Amygdala (tissue), 56 donors: ENCODE measurements at regions not wholly inside any gene's neighbourhood (a gene's known extent, or its start where the extent isn't known, plus 50 kb on each side); places are given as distances from the start of the nearest gene placed in this dataset.
"Not testable (repeated sequence)": the region's sequence is repeated elsewhere in the genome, so short reads cannot be mapped to it uniquely, and the experiment has no call there.

Experiments
- DNase-seq, 56 donors: peaks; one replicate each; lab custom pipeline; 2025; lab: John Stamatoyannopoulos, UW

GRCh38 chr4:99763635-99764101 lies 53.0 kb upstream of the DAPP1 start:
- DNase-seq, result peak in 5 of 56 donors; percentile 2 to 25 (median 4)

DNA sequence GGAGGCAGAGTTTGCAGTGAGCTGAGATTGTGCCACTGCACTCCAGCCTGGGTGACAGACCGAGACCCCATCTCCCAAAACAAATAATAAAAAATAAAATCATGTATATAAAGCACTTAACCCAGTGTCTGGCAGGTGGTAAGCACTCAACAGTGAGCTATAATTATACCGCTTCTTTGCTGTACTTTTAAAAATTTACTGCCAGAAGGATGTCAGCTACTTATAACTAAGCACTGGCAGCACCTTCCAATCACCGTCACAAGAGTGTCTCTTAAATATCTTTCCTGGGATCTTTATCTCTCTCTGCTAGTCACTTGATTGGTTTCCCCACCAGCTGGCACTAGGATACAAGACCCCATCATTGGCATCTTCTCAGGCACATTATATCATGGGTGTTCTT lies 53.9 kb upstream of the DAPP1 start:
- no peak for DNase-seq

GRCh38 chr4:99759988-99760387 lies 56.6 kb upstream of the DAPP1 start:
- no peak for DNase-seq

DNA sequence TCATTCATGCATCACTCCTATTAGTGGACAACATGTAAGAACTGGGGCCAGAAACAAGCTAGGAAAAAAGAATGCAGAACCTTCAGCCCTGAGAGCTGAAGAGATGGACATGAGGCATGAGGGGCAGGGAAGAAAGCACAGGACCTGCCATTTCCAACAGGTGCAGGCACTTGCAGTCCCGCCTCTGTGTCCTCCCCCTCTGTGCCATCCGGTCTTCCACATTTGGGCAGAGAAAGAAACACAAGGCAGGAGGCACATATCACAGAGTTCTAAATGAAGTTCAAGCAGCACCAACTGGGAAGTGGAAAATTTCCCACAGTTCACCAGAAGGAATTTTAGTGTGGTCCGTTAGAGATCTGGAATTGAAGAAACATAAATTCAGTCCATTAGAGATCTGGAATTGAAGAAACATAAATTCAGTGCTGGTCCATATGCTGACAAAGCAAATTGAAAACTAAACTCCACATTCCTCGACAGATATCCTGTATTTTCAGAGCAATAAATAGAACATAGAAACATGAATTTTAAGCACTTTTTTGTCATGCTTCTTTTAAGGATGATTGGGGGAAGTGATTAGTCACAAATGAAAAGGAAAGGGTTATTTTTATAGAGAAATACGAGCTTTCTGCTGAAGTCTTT lies 57.2 kb upstream of the DAPP1 start:
- no peak for DNase-seq

DNA sequence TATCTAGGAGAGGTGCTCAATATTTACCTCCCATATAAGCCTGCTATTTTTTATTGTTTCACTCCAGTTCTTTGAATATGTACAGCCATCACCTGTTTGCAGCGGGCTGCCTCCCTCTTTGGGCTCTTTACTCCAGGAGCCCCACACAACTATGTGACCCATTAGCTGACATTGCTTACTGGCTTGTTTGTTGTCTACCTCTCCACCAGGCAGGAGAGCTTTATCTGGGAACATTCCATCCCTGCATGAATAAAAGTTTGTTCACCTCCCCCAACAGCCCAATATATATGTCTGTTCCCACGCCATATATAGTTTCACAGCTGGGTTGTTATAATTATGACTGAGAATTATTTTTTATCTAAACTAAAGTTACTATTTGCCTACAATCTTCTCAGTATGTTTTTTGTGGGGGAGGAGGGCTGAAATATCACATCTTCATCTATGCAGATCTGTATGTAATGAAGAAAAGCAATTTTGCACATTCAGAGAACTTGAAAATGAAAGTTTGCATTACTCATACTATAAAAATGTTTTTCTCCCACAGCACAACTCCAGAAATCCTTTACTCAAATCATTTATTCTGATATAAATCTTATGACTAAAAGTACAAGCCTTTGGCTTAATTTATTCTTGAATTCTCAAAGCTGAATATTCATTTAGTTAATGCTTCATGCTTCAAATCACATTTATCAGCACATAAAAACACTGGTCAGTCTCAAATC lies 61.2 kb upstream of the DAPP1 start:
- peak in 1 of 56 donors; percentile 7 for DNase-seq

- no peak for DNase-seq
Measured at GRCh38 chr4:99754756-99755155, 61.9 kb upstream of the DAPP1 start.

DNA sequence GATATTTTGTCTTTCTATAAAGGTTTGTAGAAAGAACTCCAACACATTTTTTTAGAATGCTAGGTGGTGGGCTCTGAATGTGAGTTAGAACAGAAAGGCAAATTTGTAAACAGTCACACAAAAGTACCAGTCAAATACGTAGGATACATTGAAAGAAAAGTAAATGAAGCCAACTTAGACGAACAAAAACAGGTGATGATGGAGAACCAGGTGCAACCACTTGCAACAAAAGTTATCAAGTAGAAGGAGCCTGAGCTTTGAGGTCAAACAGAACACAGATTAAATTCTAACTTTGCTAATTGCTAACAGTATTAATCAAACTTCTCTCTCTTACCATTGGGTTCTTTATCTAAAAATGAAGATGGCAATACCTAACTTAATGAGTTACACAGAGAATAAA lies 62.7 kb upstream of the DAPP1 start:
- no peak for DNase-seq

- no peak for DNase-seq
Measured at GRCh38 chr4:99749445-99750391, 66.9 kb upstream of the DAPP1 start.

DNA sequence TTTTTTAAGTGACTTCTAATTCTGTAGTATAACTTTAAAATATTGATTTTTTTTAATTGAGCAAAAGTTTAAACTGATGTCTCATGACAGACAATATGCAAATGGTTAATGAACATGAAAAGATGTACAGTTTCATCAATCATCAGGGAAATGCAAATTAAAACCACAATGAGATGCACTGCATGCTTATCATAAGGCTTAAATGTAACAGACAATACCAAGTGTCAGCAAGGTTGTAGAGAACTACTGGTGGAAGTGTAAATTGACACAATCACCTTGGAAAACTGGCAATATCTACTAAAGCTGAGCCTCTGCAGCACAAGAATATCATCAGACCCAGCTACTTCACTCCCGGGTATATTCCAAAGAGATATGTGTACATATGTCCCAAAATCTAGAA lies 70.2 kb upstream of the DAPP1 start:
- DNase-seq, result no peak

DNA sequence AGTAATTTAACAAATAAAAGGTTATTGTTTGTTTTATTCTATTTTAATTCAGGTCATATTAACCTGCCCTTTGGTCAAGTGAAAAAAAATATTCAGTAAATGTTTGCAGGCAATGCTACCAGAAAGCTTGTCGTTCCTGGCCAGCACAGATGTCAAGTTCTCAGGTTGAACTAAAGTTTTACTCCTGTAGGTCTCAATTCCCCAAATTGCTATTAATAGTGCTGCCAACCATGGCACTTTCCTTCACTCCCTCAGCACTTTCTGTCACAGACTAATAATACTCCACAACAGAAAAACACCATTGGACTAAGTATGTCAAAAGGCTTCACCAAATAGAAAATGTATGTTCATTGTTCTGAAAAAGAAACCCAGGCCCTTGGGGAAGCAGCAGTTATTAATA lies 79.2 kb upstream of the C4orf54 start:
- no peak for DNase-seq

- DNase-seq, result no peak
Measured at GRCh38 chr4:99735822-99736221, 78.2 kb upstream of the C4orf54 start.

DNA sequence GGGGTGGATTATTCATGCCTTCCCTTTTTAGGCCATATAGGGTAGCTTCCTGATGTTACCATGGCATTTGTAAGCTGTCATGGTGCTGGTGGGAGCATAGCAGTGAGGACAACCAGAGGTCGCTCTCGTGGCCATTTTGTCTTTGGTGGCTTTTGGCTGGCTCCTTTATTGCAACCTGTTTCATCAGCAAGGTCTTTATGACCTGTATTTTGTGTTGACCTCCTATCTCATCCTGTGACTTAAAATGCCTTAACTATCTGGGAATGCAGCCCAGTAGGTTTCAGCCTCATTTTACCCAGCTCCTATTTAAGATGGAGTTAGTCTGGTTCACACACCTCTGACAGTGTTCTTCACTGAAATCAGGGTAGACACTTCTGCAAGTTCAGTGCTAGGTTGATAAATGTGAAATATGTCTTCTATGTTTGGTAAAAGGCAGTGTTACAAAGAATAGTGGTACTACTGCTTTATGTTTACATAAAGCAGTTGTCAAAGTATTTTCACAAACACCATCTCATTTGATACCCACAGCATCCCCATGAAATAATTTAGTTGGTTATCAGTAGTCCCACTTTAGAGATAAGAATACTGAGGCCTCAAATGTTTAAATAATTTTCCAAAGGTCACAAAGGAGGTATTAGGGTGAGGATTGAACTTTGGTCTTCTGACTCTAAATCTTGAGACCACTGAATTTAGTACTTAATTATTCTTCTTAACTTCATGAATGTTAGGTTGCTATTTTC lies 77.1 kb upstream of the C4orf54 start:
- DNase-seq, result no peak

- DNase-seq, result not testable (repeated sequence)
Measured at GRCh38 chr4:99733455-99733854, 75.8 kb upstream of the C4orf54 start.

DNA sequence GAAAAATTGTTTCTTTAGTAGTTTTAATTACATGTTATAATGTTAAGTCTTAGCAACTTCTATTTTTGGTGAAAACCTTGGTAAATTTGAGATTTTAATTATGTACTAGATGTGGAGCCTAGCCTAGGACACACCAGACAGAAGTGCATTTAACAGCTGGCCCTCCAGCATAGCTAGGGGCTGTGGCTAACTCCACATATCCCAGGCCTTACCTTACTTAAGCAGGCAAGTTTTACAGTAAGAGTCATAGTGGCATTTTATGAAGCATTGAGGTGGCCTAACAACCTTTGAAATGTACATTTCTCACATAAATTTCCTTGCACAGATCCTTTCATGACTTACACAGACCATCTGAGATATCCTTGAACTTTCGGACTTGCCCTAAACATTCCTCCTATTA lies 71.6 kb upstream of the C4orf54 start:
- DNase-seq, result no peak

DNA sequence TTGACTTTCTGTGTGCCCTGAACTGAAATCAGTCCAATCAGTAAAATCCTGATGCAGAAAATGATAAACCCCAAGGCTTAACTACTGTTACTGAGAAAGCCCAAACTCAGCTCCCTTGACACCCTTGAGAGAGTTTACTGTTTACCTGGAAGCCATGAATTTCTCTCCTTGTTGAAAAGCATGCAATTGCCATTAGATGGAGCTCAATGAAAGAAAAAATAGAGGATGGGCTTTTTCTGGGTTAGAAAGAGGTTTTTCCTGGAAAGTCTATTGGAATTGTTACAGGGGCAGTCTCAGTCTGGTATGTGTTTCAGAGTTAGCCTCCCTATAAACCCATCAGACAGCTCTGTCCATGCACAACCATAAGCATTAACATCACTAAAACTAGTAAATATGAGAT lies 66.4 kb upstream of the C4orf54 start:
- peak in 1 of 56 donors; percentile 8 for DNase-seq

DNA sequence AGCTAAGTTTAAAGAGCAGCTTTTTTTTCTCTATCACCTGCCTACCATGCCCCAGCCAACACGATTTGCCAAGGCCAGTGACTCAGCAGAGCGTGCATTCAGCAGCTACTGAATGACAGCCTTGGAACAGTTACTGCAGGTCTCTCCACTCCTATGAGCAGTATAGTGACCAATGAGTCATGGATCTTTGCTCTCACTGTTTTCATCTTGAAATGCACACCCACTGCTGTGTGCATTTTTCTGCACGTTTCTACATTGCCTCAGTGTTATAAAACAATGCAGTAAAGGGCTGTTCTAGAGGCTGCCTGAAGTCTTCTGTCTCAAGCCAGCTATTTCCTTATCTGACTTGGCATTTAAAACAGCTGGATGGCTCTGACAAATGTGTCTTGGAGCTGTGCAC lies 66.0 kb upstream of the C4orf54 start:
- DNase-seq, result peak in 25 of 56 donors; percentile 0 to 31 (median 4)

DNA sequence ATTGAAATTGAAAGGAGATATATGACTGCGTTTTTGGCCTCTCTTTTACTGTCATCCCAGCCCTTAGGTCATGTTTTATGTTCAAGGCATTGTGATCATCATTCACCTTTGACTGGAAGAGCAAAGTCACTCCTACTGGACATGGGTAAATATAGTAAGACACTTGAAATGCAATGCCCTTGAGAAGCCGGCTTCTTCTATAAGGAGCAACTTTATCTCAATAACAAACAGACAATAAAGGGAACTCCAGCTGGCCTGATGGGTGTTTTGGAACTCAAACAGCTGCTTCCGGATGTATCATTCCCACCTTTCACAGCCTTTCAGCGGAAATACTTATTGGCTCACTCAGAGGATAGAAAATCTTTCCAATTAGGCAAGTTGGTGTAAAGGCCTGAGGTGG lies 65.1 kb upstream of the C4orf54 start:
- DNase-seq, result no peak

GRCh38 chr4:99722006-99722405 lies 64.4 kb upstream of the C4orf54 start:
- DNase-seq, result no peak

GRCh38 chr4:99720206-99720605 lies 62.6 kb upstream of the C4orf54 start:
- DNase-seq, result no peak

- no peak for DNase-seq
Measured at GRCh38 chr4:99716996-99717395, 59.4 kb upstream of the C4orf54 start.
